ENCODE measurements at regions not wholly inside any gene's neighbourhood (a gene's known extent, or its start where the extent isn't known, plus 50 kb on each side); places are given as distances from the start of the nearest gene placed in this dataset.
"Not testable (repeated sequence)": the region's sequence is repeated elsewhere in the genome, so short reads cannot be mapped to it uniquely, and the experiment has no call there.

GRCh38 chr4:3882316-3882885 is 116.2 kb downstream of the ADRA2C start:
- DNase-seq, result not testable (repeated sequence)

GRCh38 chr4:3884261-3884660 is 118.1 kb downstream of the ADRA2C start:
- not testable (repeated sequence) for DNase-seq

GRCh38 chr4:3893590-3893989 is 127.4 kb downstream of the ADRA2C start:
- DNase-seq, result peak in 1 of 2 donors; percentile 13

- DNase-seq, result not testable (repeated sequence)
Observed at GRCh38 chr4:3894086-3894959, 128.1 kb downstream of the ADRA2C start.

- DNase-seq, result no peak
Observed at GRCh38 chr4:3896441-3896840, 130.3 kb downstream of the ADRA2C start.

- DNase-seq, result not testable (repeated sequence)
Observed at GRCh38 chr4:3896871-3897578, 130.8 kb downstream of the ADRA2C start.

- no peak for DNase-seq
Observed at GRCh38 chr4:3898098-3898497, 131.9 kb downstream of the ADRA2C start.

- not testable (repeated sequence) for DNase-seq
Observed at GRCh38 chr4:3898928-3899327, 132.7 kb downstream of the ADRA2C start.

- not testable (repeated sequence) for DNase-seq
Observed at GRCh38 chr4:3904264-3904955, 138.2 kb downstream of the ADRA2C start.

- DNase-seq, result not testable (repeated sequence)
Observed at GRCh38 chr4:3909616-3910015, 143.4 kb downstream of the ADRA2C start.

GRCh38 chr4:3910161-3910950 is 144.2 kb downstream of the ADRA2C start:
- DNase-seq, result not testable (repeated sequence)

- no peak for DNase-seq
Observed at GRCh38 chr4:3911252-3911856, 145.2 kb downstream of the ADRA2C start.

GRCh38 chr4:3914511-3914910 is 148.3 kb downstream of the ADRA2C start:
- not testable (repeated sequence) for DNase-seq

- not testable (repeated sequence) for DNase-seq
Observed at GRCh38 chr4:3919509-3919908, 153.3 kb downstream of the ADRA2C start.

GRCh38 chr4:3921902-3922301 is 155.7 kb downstream of the ADRA2C start:
- DNase-seq, result not testable (repeated sequence)

GRCh38 chr4:3925841-3926240 is 159.7 kb downstream of the ADRA2C start:
- DNase-seq, result not testable (repeated sequence)

GRCh38 chr4:3926271-3926670 is 160.1 kb downstream of the ADRA2C start:
- not testable (repeated sequence) for DNase-seq

GRCh38 chr4:3926969-3927755 is 161.0 kb downstream of the ADRA2C start:
- DNase-seq, result not testable (repeated sequence)

- DNase-seq, result not testable (repeated sequence)
Observed at GRCh38 chr4:3929431-3929830, 163.2 kb downstream of the ADRA2C start.

- DNase-seq, result not testable (repeated sequence)
Observed at GRCh38 chr4:3932734-3933133, 166.5 kb downstream of the ADRA2C start.

- DNase-seq, result not testable (repeated sequence)
Observed at GRCh38 chr4:3935406-3935805, 169.2 kb downstream of the ADRA2C start.
